Fibroblast of lung (primary cell): ENCODE measurements at regions not wholly inside any gene's neighbourhood (a gene's known extent, or its start where the extent isn't known, plus 50 kb on each side); places are given as distances from the start of the nearest gene placed in this dataset.

Source experiments
- DNase-seq, 2 donors: peaks; one replicate each; pipeline versions ENCODE4 v3.0.0 to v3.0.0-alpha.2; 2010; ENCODE audit warnings: low read depth in 2 of 2
- H2AFZ ChIP-seq: 2 replicates; pipeline ENCODE4 v1.5.1; 2012; ENCODE audit warnings: low read length, control low read depth, inconsistent platforms
- H3K27ac ChIP-seq: 2 replicates; pipeline ENCODE4 v1.5.1; 2011; ENCODE audit warnings: low read length, control low read depth; ENCODE audit not compliant: insufficient read depth
- H3K27me3 ChIP-seq: 2 replicates; pipeline ENCODE4 v1.5.1; 2011; ENCODE audit warnings: mild to moderate bottlenecking, low read length; ENCODE audit not compliant: control insufficient read depth, insufficient read depth
- H3K36me3 ChIP-seq: 2 replicates; pipeline ENCODE4 v1.5.1; 2011; ENCODE audit warnings: low read length; ENCODE audit not compliant: control insufficient read depth, insufficient read depth
- H3K4me1 ChIP-seq: 2 replicates; pipeline ENCODE4 v1.5.1; 2011; ENCODE audit warnings: low read length; ENCODE audit not compliant: control insufficient read depth, insufficient read depth; ENCODE audit errors: extremely low read depth
- H3K4me2 ChIP-seq: 2 replicates; pipeline ENCODE4 v1.5.1; 2011; ENCODE audit warnings: low read length, control low read depth; ENCODE audit not compliant: insufficient read depth; ENCODE audit errors: extremely low read depth
- H3K4me3 ChIP-seq, 4 experiments: fragments of 200-600 bp in 1 of 4; sonication (generic) in 1 of 4; replicated peaks in 1 of 4; 2 replicates each; pipeline ENCODE4 v1.5.1; 2011 to 2016; ENCODE audit warnings: low read length in 4 of 4, low read depth in 3 of 4, mild to moderate bottlenecking in 3 of 4, control low read depth in 2 of 4, inconsistent platforms in 1 of 4, mixed read lengths in 1 of 4; ENCODE audit not compliant: insufficient read depth in 1 of 4; ENCODE audit errors: control extremely low read depth in 1 of 4
- H3K79me2 ChIP-seq: 2 replicates; pipeline ENCODE4 v1.5.1; 2012; ENCODE audit warnings: mild to moderate bottlenecking, low read length, inconsistent platforms; ENCODE audit not compliant: control insufficient read depth, insufficient read depth
- H3K9ac ChIP-seq: 2 replicates; pipeline ENCODE4 v1.5.1; 2011; ENCODE audit warnings: mild to moderate bottlenecking, low read length, control low read depth; ENCODE audit not compliant: insufficient read depth
- H3K9me3 ChIP-seq: 2 replicates; pipeline ENCODE4 v1.5.1; 2012; ENCODE audit warnings: low read depth, low read length; ENCODE audit not compliant: control insufficient read depth, insufficient read depth
- H4K20me1 ChIP-seq: 2 replicates; pipeline ENCODE4 v1.5.1; 2011; ENCODE audit warnings: low read length; ENCODE audit not compliant: control insufficient read depth, insufficient read depth; ENCODE audit errors: extremely low read depth
- CTCF ChIP-seq, 2 donors: IDR thresholded peaks in 1 of 2; conservative IDR thresholded peaks in 1 of 2; 1 replicate in 1 of 2; 2 replicates in 1 of 2; pipeline ENCODE4 v1.5.1; 2011 to 2012; ENCODE audit warnings: low read length in 2 of 2, control low read depth in 1 of 2, inconsistent platforms in 1 of 2, low read depth in 1 of 2, mild to moderate bottlenecking in 1 of 2
- EZH2 ChIP-seq: IDR thresholded peaks from 2 replicates; pipeline ENCODE4 v1.5.1; 2012; ENCODE audit warnings: low read length, control low read depth, mild to moderate bottlenecking; ENCODE audit errors: missing control alignments

DNA sequence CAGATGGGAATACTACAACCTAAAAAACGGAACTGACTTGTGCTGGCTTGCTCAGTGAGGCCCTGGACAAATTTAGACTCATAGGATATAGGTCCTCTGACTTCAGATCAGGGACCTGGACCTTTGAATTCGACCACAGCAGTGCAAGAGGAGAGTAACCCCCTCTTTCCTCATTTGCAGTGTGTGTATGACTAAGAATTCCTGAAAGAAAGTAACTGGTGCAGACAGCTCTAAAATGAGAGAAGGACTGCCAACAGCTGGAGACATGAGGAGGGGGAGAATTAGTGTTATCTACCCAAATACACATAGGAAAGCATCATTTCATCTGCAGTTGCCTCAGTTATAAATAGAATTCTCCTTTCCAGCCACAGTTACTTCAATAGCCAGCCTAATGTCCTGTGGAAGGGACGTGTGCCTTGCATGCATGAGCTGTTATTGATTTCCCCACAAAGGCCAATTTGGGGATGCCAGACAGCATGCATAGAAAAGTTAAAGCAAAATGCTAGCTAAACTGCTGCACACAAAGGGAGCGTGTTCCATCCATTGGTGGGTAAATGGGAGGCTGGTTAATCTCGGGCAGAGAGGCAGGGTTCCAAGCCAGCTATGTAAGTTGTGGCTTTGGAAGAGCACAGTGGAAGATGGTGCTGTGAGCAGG lies 442.7 kb downstream of the CDK5RAP2 start:
- Histone ChIP-seq H3K27ac (no peak overlapping the region), H3K9ac (no peak overlapping the region), H3K4me3 (no peak overlapping the region), H3K27me3 (no peaks in the 10 kb centered on the region), H2AFZ (no peak overlapping the region), H4K20me1 (no peaks in the 10 kb centered on the region), H3K36me3 (no peaks in the 10 kb centered on the region), H3K4me1 (no peaks in the 10 kb centered on the region), H3K4me2 (no peak overlapping the region), H3K9me3 (no peaks in the 10 kb centered on the region), H3K79me2 (no peaks in the 10 kb centered on the region)
- peak in 1 of 2 donors; percentile 6 for DNase-seq
- TF ChIP-seq EZH2 = no peak
- TF ChIP-seq CTCF (conservative IDR thresholded peaks at IDR 0.05 in 1 of 2, IDR thresholded peaks at IDR 0.05 in 1 of 2; ENCODE audit: low read depth in 1 of 2, low read length in 2 of 2) = no peak

DNA sequence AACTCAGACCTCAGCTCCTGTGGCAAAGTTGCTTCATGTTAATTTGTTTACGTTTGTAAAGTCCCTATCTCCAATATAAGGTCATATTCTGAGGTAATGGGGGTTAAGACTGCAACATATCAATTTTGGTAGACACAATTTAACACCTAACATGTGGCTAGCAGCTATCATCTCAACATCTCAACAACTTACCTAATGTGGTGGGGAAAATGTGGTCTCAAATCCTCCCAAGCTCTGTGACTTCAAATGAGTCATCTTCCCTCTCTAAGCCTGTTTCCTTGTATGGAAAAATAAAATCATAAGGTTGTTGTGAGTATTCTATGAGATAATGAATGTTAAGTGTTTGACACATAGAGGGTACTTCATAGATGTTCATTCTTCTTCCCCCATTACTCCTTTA lies 443.3 kb downstream of the CDK5RAP2 start:
- H3K9ac ChIP-seq = no peak overlapping the region
- TF ChIP-seq EZH2 (no peak), CTCF (conservative IDR thresholded peaks at IDR 0.05 in 1 of 2, IDR thresholded peaks at IDR 0.05 in 1 of 2; ENCODE audit: low read depth in 1 of 2, low read length in 2 of 2) (no peak)
- no peaks in the 10 kb centered on the region for H3K9me3 ChIP-seq
- H2AFZ ChIP-seq = no peak overlapping the region
- no peaks in the 10 kb centered on the region for H3K79me2 ChIP-seq
- peak in 1 of 2 donors; percentile 25 for DNase-seq
- no peaks in the 10 kb centered on the region for H3K27me3 ChIP-seq
- H4K20me1 ChIP-seq = no peaks in the 10 kb centered on the region
- H3K36me3 ChIP-seq = no peaks in the 10 kb centered on the region
- H3K27ac ChIP-seq = no peak overlapping the region
- H3K4me1 ChIP-seq = no peaks in the 10 kb centered on the region
- H3K4me3 ChIP-seq = no peak overlapping the region
- no peak overlapping the region for H3K4me2 ChIP-seq

GRCh38 chr9:120117081-120117480 lies 462.9 kb downstream of the CDK5RAP2 start:
- H2AFZ ChIP-seq = no peak overlapping the region
- no peaks in the 10 kb centered on the region for H3K36me3 ChIP-seq
- H3K27ac ChIP-seq = no peak overlapping the region
- no peaks in the 10 kb centered on the region for H3K27me3 ChIP-seq
- no peak overlapping the region for H3K4me3 ChIP-seq
- H3K79me2 ChIP-seq = no peaks in the 10 kb centered on the region
- DNase-seq = no peak
- no peaks in the 10 kb centered on the region for H3K4me1 ChIP-seq
- H3K4me2 ChIP-seq = no peak overlapping the region
- TF ChIP-seq CTCF (conservative IDR thresholded peaks at IDR 0.05 in 1 of 2, IDR thresholded peaks at IDR 0.05 in 1 of 2; ENCODE audit: low read depth in 1 of 2, low read length in 2 of 2) (no peak), EZH2 (no peak)
- H3K9me3 ChIP-seq = no peaks in the 10 kb centered on the region
- H4K20me1 ChIP-seq = no peaks in the 10 kb centered on the region
- no peak overlapping the region for H3K9ac ChIP-seq
